K562 (cell line): ENCODE measurements at regions not wholly inside any gene's neighbourhood (a gene's known extent, or its start where the extent isn't known, plus 50 kb on each side); places are given as distances from the start of the nearest gene placed in this dataset.

Experiments used
- ATAC-seq: fragments of 200-7000 bp; cut with Tn5 transposase; 3 replicates; pipeline ENCODE4 v1.9.1; 2020; ENCODE audit warnings: moderate library complexity
- BruUV-seq: library from RNA; stranded (reverse); fragments of 400-500 nt; replicated peaks from 2 replicates; lab custom pipeline; 2021; lab: Mats Ljungman, UMichigan
- CTCF ChIA-PET: fragments of 300-600 bp; formaldehyde crosslinking; extraction: SDS; loops from one replicate; lab custom pipeline; 2021; ENCODE audit warnings: low intra/inter-chr PET ratio; lab: Yijun Ruan, JAX
- POLR2A ChIA-PET: fragments of 300-600, 350-650 bp; sonication (Branson Sonifier 250); formaldehyde crosslinking; extraction: SDS; loops from one replicate; lab custom pipeline; 2021; ENCODE audit warnings: antibody characterized with exemption, inconsistent platforms; lab: Yijun Ruan, JAX
- DNase-seq, 4 experiments: peaks; one replicate each; pipeline versions ENCODE4 v3.0.0 to v3.0.0-alpha.2; 2011 to 2018; ENCODE audit warnings: low spot score in 3 of 4, mixed read lengths in 3 of 4; ENCODE audit errors: extremely low read depth in 1 of 4
- FAIRE-seq: peaks from 2 replicates; lab custom pipeline; 2011; peaks lifted over from hg19 to GRCh38; lab: Jason Lieb, UNC
- H2AFZ ChIP-seq: 2 replicates; pipeline ENCODE4 v1.6.0; 2011; ENCODE audit warnings: low read depth, low read length, control low read depth, inconsistent platforms
- H3K27ac ChIP-seq: fragments of 200-600 bp; 3 replicates; pipeline ENCODE4 v1.8.0; 2011; ENCODE audit warnings: low read depth, mild to moderate bottlenecking, control low read depth, inconsistent platforms, low read length, moderate library complexity, mixed read lengths; ENCODE audit errors: extremely low read depth
- H3K27me3 ChIP-seq, 2 experiments: fragments of 300-600 bp in 1 of 2; 2 replicates in 1 of 2; 3 replicates in 1 of 2; pipeline versions ENCODE4 v1.6.0 to v1.8.0; 2011; ENCODE audit warnings: inconsistent platforms in 2 of 2, low read length in 2 of 2, mild to moderate bottlenecking in 1 of 2, mixed read lengths in 1 of 2, moderate library complexity in 1 of 2; ENCODE audit not compliant: control insufficient read depth in 2 of 2, insufficient read depth in 2 of 2
- H3K36me3 ChIP-seq: fragments of 300-600 bp; 3 replicates; pipeline ENCODE4 v1.8.0; 2011; ENCODE audit warnings: mild to moderate bottlenecking, low read length, inconsistent platforms; ENCODE audit not compliant: control insufficient read depth, insufficient read depth
- H3K4me1 ChIP-seq, 2 experiments: fragments of 200-600 bp in 1 of 2; replicated peaks in 1 of 2; 2 replicates in 1 of 2; 3 replicates in 1 of 2; pipeline versions ENCODE4 v1.5.1 to v1.8.0; 2011; ENCODE audit warnings: inconsistent platforms in 2 of 2, low read length in 2 of 2, mild to moderate bottlenecking in 1 of 2, mixed read lengths in 1 of 2, moderate library complexity in 1 of 2; ENCODE audit not compliant: control insufficient read depth in 2 of 2, insufficient read depth in 2 of 2
- H3K4me2 ChIP-seq: 2 replicates; pipeline ENCODE4 v1.6.1; 2011; ENCODE audit warnings: low read length, control low read depth, inconsistent platforms, mixed read lengths; ENCODE audit not compliant: insufficient read depth
- H3K4me3 ChIP-seq: fragments of 200-600 bp; sonication (generic), shearing (Covaris generic); 2 replicates; pipeline ENCODE4 v1.5.1; 2016; ENCODE audit warnings: control low read depth, inconsistent platforms
- H3K79me2 ChIP-seq: fragments of 200-600 bp; 3 replicates; pipeline ENCODE4 v1.8.0; 2011; ENCODE audit warnings: low read length, inconsistent platforms; ENCODE audit not compliant: control insufficient read depth, insufficient read depth
- H3K9ac ChIP-seq, 2 experiments: 2 replicates each; pipeline versions ENCODE4 v1.6.0 to v1.6.1; 2011; ENCODE audit warnings: low read depth in 2 of 2, low read length in 2 of 2, control low read depth in 1 of 2, inconsistent platforms in 1 of 2, mild to moderate bottlenecking in 1 of 2, mixed read lengths in 1 of 2; ENCODE audit not compliant: insufficient read depth in 1 of 2
- H3K9me1 ChIP-seq: one replicate; pipeline ENCODE4 v1.6.0; 2011; ENCODE audit warnings: inconsistent platforms, mild to moderate bottlenecking, low read length, moderate library complexity; ENCODE audit not compliant: control insufficient read depth, insufficient read depth
- H3K9me3 ChIP-seq: replicated peaks from 2 replicates; pipeline ENCODE4 v1.5.1; 2011; ENCODE audit warnings: low read depth, low read length, inconsistent platforms; ENCODE audit not compliant: control insufficient read depth, insufficient read depth
- H4K20me1 ChIP-seq: replicated peaks from 2 replicates; pipeline ENCODE4 v1.6.1; 2011; ENCODE audit warnings: low read length, inconsistent platforms, mixed read lengths; ENCODE audit not compliant: control insufficient read depth, insufficient read depth
- ELF1 ChIP-seq: fragments of 200-800 bp; sonication (Bioruptor generic); IDR thresholded peaks from 2 replicates; pipeline ENCODE4 v1.6.1; 2016; ENCODE audit warnings: missing genetic modification characterization, missing compliant biosample characterization
- EP400 ChIP-seq: fragments of 450-650 bp; IDR thresholded peaks from 2 replicates; pipeline ENCODE4 v1.6.1; 2017; ENCODE audit warnings: antibody characterized with exemption, mild to moderate bottlenecking, moderate library complexity
- FOXK2 ChIP-seq, 2 experiments: fragments of 450-650 bp; IDR thresholded peaks in 1 of 2; conservative IDR thresholded peaks in 1 of 2; 2 replicates each; pipeline ENCODE4 v1.6.1; 2016; ENCODE audit warnings: low read depth in 2 of 2, mild to moderate bottlenecking in 1 of 2
- TBP ChIP-seq: optimal IDR thresholded peaks from 2 replicates; pipeline ENCODE3; 2011; ENCODE audit warnings: low read depth, low read length, improper control_type of control experiment
- ZFP1 ChIP-seq: fragments of 450-650 bp; formaldehyde crosslinking; IDR thresholded peaks from 2 replicates; pipeline ENCODE4 v1.4.0; 2020; ENCODE audit warnings: mild to moderate bottlenecking, mixed read lengths
- ZNF274 ChIP-seq: IDR thresholded peaks from 2 replicates; pipeline ENCODE4 v1.6.1; 2011; ENCODE audit warnings: low read depth, mild to moderate bottlenecking, low read length, moderate library complexity, borderline replicate concordance
- ZNF778 ChIP-seq: fragments of 450-650 bp; formaldehyde crosslinking; IDR thresholded peaks from 2 replicates; pipeline ENCODE4 v1.4.0; 2020; ENCODE audit warnings: mild to moderate bottlenecking, moderate library complexity
- WGBS: fragments of 100-300 bp; shearing (Covaris generic); methylation state at CpG from one replicate; pipeline ENCODE4 v1.1.6; 2016; ENCODE audit warnings: low coverage, mixed read lengths; ENCODE audit not compliant: insufficient coverage; ENCODE audit errors: missing lambda C conversion rate; 5-methylcytosine and 5-hydroxymethylcytosine counted together
- in situ Hi-C: fragments of 300-500 bp; cut with MboI; formaldehyde crosslinking; loops from 4 replicates; pipeline ENCODE4 v1.15.0; 2018; ENCODE audit warnings: inconsistent platforms, mixed read lengths
- intact Hi-C: fragments of 100-400 bp; cut with micrococcal nuclease; formaldehyde crosslinking; loops from 2 replicates; pipeline ENCODE4 v1.14.2; 2022
- TF ChIP-seq, protein P1 (sequence below): fragments of 250-450 bp; sonication (Bioruptor Pico); IDR thresholded peaks from 2 replicates; pipeline ENCODE4 v1.9.0; 2021; ENCODE audit warnings: mild to moderate bottlenecking, inconsistent platforms
- TF ChIP-seq, protein P2 (sequence below): fragments of 150-350 bp; conservative IDR thresholded peaks from 2 replicates; pipeline ENCODE4 v1.6.1; 2014; ENCODE audit warnings: low read length
- TF ChIP-seq, protein P3 (sequence below): IDR thresholded peaks from 2 replicates; pipeline ENCODE4 v1.6.1; 2016; ENCODE audit warnings: missing genetic modification characterization, missing compliant biosample characterization
- TF ChIP-seq, protein P4 (sequence below): IDR thresholded peaks from 3 replicates; pipeline ENCODE4 v1.6.1; 2011; ENCODE audit warnings: borderline replicate concordance, mild to moderate bottlenecking; ENCODE audit not compliant: insufficient read length, insufficient read depth

DNA sequence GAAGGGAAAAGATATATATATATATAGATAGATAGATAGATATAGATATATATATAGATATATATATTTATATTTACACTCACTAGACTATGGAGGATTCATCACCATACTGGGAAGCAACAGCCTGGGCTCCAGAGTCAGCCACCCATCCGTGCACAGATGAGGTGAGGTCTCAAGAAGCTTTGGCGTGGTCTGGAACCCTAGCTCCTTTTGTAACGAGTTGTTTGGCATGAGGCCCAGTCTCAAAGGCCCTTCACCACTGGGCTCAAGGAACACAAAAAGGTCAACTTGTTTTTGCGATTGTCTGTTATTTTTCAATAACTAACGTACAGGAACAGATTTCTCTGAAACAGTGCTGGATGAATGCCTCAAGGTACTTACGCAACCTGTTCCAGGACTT, 448.7 kb downstream of the CMPK2 start:
- ChIA-PET POLR2A (no interaction called here), CTCF (no interaction called here)
- FAIRE-seq (no peak), ATAC-seq (no peak), DNase-seq (no peak)
- Histone ChIP-seq H3K27me3 (no peaks in the 10 kb centered on the region), H3K36me3 (no peaks in the 10 kb centered on the region), H3K9me3 (no peaks in the 10 kb centered on the region; the same call in 1 of the 2 replicates), H3K9ac (no peak overlapping the region), H3K4me2 (no peak overlapping the region), H3K27ac (no peak overlapping the region), H2AFZ (no peak overlapping the region), H3K9me1 (no peaks in the 10 kb centered on the region), H3K79me2 (no peaks in the 10 kb centered on the region), H3K4me1 (no peaks in the 10 kb centered on the region), H3K4me3 (no peak overlapping the region), H4K20me1 (no peaks in the 10 kb centered on the region)
- WGBS = 3% methylated on average over 6 of the region's 6 CpGs
- in situ Hi-C loops (no loop called here), intact Hi-C loops (no loop called here)
- no TSS peak for BruUV-seq
- no peak for TF ChIP-seq ZFP1 (CRISPR knock-in tag)
- TF ChIP-seq, protein P1, sequence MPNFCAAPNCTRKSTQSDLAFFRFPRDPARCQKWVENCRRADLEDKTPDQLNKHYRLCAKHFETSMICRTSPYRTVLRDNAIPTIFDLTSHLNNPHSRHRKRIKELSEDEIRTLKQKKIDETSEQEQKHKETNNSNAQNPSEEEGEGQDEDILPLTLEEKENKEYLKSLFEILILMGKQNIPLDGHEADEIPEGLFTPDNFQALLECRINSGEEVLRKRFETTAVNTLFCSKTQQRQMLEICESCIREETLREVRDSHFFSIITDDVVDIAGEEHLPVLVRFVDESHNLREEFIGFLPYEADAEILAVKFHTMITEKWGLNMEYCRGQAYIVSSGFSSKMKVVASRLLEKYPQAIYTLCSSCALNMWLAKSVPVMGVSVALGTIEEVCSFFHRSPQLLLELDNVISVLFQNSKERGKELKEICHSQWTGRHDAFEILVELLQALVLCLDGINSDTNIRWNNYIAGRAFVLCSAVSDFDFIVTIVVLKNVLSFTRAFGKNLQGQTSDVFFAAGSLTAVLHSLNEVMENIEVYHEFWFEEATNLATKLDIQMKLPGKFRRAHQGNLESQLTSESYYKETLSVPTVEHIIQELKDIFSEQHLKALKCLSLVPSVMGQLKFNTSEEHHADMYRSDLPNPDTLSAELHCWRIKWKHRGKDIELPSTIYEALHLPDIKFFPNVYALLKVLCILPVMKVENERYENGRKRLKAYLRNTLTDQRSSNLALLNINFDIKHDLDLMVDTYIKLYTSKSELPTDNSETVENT (CRISPR knock-in tag) = no peak
- TF ChIP-seq EP400 = no peak
- TF ChIP-seq, protein P2, sequence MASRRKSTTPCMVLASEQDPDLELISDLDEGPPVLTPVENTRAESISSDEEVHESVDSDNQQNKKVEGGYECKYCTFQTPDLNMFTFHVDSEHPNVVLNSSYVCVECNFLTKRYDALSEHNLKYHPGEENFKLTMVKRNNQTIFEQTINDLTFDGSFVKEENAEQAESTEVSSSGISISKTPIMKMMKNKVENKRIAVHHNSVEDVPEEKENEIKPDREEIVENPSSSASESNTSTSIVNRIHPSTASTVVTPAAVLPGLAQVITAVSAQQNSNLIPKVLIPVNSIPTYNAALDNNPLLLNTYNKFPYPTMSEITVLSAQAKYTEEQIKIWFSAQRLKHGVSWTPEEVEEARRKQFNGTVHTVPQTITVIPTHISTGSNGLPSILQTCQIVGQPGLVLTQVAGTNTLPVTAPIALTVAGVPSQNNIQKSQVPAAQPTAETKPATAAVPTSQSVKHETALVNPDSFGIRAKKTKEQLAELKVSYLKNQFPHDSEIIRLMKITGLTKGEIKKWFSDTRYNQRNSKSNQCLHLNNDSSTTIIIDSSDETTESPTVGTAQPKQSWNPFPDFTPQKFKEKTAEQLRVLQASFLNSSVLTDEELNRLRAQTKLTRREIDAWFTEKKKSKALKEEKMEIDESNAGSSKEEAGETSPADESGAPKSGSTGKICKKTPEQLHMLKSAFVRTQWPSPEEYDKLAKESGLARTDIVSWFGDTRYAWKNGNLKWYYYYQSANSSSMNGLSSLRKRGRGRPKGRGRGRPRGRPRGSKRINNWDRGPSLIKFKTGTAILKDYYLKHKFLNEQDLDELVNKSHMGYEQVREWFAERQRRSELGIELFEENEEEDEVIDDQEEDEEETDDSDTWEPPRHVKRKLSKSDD = no peak
- TF ChIP-seq ZNF274 = no peak
- TF ChIP-seq ELF1 (tag) = no peak
- no peak for TF ChIP-seq ZNF778 (CRISPR knock-in tag)
- TF ChIP-seq FOXK2 (conservative IDR thresholded peaks at IDR 0.05 in 1 of 2, IDR thresholded peaks at IDR 0.05 in 1 of 2; ENCODE audit: low read depth in 2 of 2) = no peak
- TF ChIP-seq, protein P3, sequence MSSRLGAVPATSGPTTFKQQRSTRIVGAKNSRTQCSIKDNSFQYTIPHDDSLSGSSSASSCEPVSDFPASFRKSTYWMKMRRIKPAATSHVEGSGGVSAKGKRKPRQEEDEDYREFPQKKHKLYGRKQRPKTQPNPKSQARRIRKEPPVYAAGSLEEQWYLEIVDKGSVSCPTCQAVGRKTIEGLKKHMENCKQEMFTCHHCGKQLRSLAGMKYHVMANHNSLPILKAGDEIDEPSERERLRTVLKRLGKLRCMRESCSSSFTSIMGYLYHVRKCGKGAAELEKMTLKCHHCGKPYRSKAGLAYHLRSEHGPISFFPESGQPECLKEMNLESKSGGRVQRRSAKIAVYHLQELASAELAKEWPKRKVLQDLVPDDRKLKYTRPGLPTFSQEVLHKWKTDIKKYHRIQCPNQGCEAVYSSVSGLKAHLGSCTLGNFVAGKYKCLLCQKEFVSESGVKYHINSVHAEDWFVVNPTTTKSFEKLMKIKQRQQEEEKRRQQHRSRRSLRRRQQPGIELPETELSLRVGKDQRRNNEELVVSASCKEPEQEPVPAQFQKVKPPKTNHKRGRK = no peak
- no peak for TF ChIP-seq TBP
- TF ChIP-seq, protein P4, sequence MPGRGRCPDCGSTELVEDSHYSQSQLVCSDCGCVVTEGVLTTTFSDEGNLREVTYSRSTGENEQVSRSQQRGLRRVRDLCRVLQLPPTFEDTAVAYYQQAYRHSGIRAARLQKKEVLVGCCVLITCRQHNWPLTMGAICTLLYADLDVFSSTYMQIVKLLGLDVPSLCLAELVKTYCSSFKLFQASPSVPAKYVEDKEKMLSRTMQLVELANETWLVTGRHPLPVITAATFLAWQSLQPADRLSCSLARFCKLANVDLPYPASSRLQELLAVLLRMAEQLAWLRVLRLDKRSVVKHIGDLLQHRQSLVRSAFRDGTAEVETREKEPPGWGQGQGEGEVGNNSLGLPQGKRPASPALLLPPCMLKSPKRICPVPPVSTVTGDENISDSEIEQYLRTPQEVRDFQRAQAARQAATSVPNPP = no peak
